Motor neuron (in vitro differentiated cells): ENCODE measurements at regions not wholly inside any gene's neighbourhood (a gene's known extent, or its start where the extent isn't known, plus 50 kb on each side); places are given as distances from the start of the nearest gene placed in this dataset.
A peak's percentile ranks its signal among the peaks of the same experiment; 100 is the strongest.
"Not testable (repeated sequence)": the region's sequence is repeated elsewhere in the genome, so short reads cannot be mapped to it uniquely, and the experiment has no call there.

ENCODE experiments used
- ATAC-seq, 8 experiments: fragments of 200-7000 bp; cut with Tn5 transposase; replicated peaks in 6 of 8; 2 replicates each; pipeline ENCODE4 v1.8.0; 2021; ENCODE audit warnings: mild to moderate bottlenecking in 8 of 8, moderate library complexity in 8 of 8
- H3K27ac ChIP-seq, 2 donors: fragments of 250-450 bp; sonication (Bioruptor Pico); 2 replicates each; pipeline ENCODE4 v1.9.0; 2021; ENCODE audit warnings: antibody characterized with exemption in 2 of 2, mild to moderate bottlenecking in 2 of 2, moderate library complexity in 1 of 2
- H3K4me1 ChIP-seq, 2 donors: fragments of 250-450 bp; sonication (Bioruptor Pico); replicated peaks in 1 of 2; 2 replicates each; pipeline ENCODE4 v1.6.1; 2021; ENCODE audit warnings: antibody characterized with exemption in 2 of 2, mild to moderate bottlenecking in 2 of 2, moderate library complexity in 1 of 2
- H3K4me3 ChIP-seq, 5 donors: fragments of 250-450 bp; sonication (Bioruptor Pico); 2 replicates each; pipeline ENCODE4 v1.9.0; 2021; ENCODE audit warnings: antibody characterized with exemption in 5 of 5, mild to moderate bottlenecking in 5 of 5, moderate library complexity in 4 of 5
- WGBS, 10 experiments: fragments of 450-650 bp; shearing (Covaris generic); methylation state at CpG; one replicate each; pipeline ENCODE4 v1.0.0; 2022; 5-methylcytosine and 5-hydroxymethylcytosine counted together
- in situ Hi-C, 9 experiments: fragments of 400-800 bp; cut with MboI; loops; one replicate each; pipeline ENCODE4 v1.15.0; 2021; ENCODE audit warnings: low sequenced_read_pairs in 9 of 9, low pct_unique_long_range_greater_than_20kb in 2 of 9; ENCODE audit not compliant: unreplicated experiment in 9 of 9

GRCh38 chr18:46179306-46179705, 75.1 kb downstream of the HAUS1 start:
- in situ Hi-C loops, result no loop called here
- 100% methylated on average over 1 to 5 of the region's 5 CpGs; no CpG with 5 or more reads in 5 of the 10 experiments for WGBS, 10 experiments

GRCh38 chr18:46182633-46183358, 78.6 kb downstream of the HAUS1 start:
- no peak for ATAC-seq
- H3K4me3 ChIP-seq, result no peak overlapping the region
- 42 to 80% (median 54%) methylated on average over 1 to 3 of the region's 3 CpGs; no CpG with 5 or more reads in 2 of the 10 experiments for WGBS, 10 experiments
- in situ Hi-C loops, result no loop called here
- no peaks in the 10 kb centered on the region for H3K4me1 ChIP-seq
- H3K27ac ChIP-seq, result no peak overlapping the region

More at GRCh38 chr18:46179306-46179705, 75.1 kb downstream of the HAUS1 start:
- no peak overlapping the region for H3K27ac ChIP-seq
- H3K4me3 ChIP-seq, result no peak overlapping the region
- peaks cover 3 to 6% of the 10 kb centered on the region in 2 donors for H3K4me1 ChIP-seq
- no peak for ATAC-seq

- H3K4me1 ChIP-seq, H3K27ac ChIP-seq, H3K4me3 ChIP-seq, in situ Hi-C loops, ATAC-seq: not testable (repeated sequence)
- 60 to 100% (median 100%) methylated on average over 1 to 4 of the region's 9 CpGs; no CpG with 5 or more reads in 3 of the 10 experiments for WGBS, 10 experiments
Measured at GRCh38 chr18:46184296-46184695, 80.1 kb downstream of the HAUS1 start.

- peak in 1 of 8 experiments; percentile 17 for ATAC-seq
- Histone ChIP-seq H3K4me1 (no peaks in the 10 kb centered on the region), H3K4me3 (no peak overlapping the region), H3K27ac (no peak overlapping the region)
- in situ Hi-C loops, result no loop called here
- 30 to 100% (median 100%) methylated on average over 1 of the region's 1 CpG; no CpG with 5 or more reads in 4 of the 10 experiments for WGBS, 10 experiments
Measured at GRCh38 chr18:46184727-46185126, 80.5 kb downstream of the HAUS1 start.

GRCh38 chr18:46190667-46191066, 86.5 kb downstream of the HAUS1 start:
- Histone ChIP-seq H3K27ac (no peak overlapping the region), H3K4me1 (no peaks in the 10 kb centered on the region), H3K4me3 (no peak overlapping the region)
- no peak for ATAC-seq
- in situ Hi-C loops, result no loop called here
- WGBS, 10 experiments, result 80 to 100% (median 94%) methylated on average over 1 to 2 of the region's 2 CpGs; no CpG with 5 or more reads in 2 of the 10 experiments

- 66 to 100% (median 94%) methylated on average over 1 to 4 of the region's 4 CpGs; no CpG with 5 or more reads in 2 of the 10 experiments for WGBS, 10 experiments
- Histone ChIP-seq H3K4me3 (no peak overlapping the region), H3K4me1 (no peaks in the 10 kb centered on the region), H3K27ac (no peak overlapping the region)
- in situ Hi-C loops, result no loop called here
- ATAC-seq, result no peak
Measured at GRCh38 chr18:46196627-46197243, 92.5 kb downstream of the HAUS1 start.

- H3K27ac ChIP-seq, result no peak overlapping the region
- no peaks in the 10 kb centered on the region for H3K4me1 ChIP-seq
- in situ Hi-C loops, result no loop called here
- 64 to 100% (median 92%) methylated on average over 1 to 7 of the region's 8 CpGs; no CpG with 5 or more reads in 1 of the 10 experiments for WGBS, 10 experiments
- no peak overlapping the region for H3K4me3 ChIP-seq
- peak in 3 of 8 experiments; percentile 43 to 61 (median 47) for ATAC-seq
Measured at GRCh38 chr18:46199515-46200147, 95.4 kb downstream of the HAUS1 start.

GRCh38 chr18:46200178-46201055, 96.2 kb downstream of the HAUS1 start:
- H3K27ac ChIP-seq, H3K4me3 ChIP-seq, in situ Hi-C loops, H3K4me1 ChIP-seq: not testable (repeated sequence)
- 10 to 100% (median 90%) methylated on average over 1 to 11 of the region's 11 CpGs for WGBS, 10 experiments
- peak in 2 of 8 experiments; percentile 48 to 75 for ATAC-seq

GRCh38 chr18:46204143-46204542, 100.0 kb downstream of the HAUS1 start:
- H3K27ac ChIP-seq, result no peak overlapping the region
- no peak for ATAC-seq
- in situ Hi-C loops, result no loop called here
- H3K4me3 ChIP-seq, result no peak overlapping the region
- no peaks in the 10 kb centered on the region for H3K4me1 ChIP-seq

GRCh38 chr18:46207985-46208384, 103.8 kb downstream of the HAUS1 start:
- H3K4me1 ChIP-seq, result no peaks in the 10 kb centered on the region
- H3K4me3 ChIP-seq, result no peak overlapping the region
- no peak for ATAC-seq
- 71 to 88% (median 71%) methylated on average over 1 of the region's 1 CpG; no CpG with 5 or more reads in 7 of the 10 experiments for WGBS, 10 experiments
- no peak overlapping the region for H3K27ac ChIP-seq
- in situ Hi-C loops, result no loop called here

- in situ Hi-C loops, result no loop called here
Measured at GRCh38 chr18:46209161-46209560, 105.0 kb downstream of the HAUS1 start.

GRCh38 chr18:46211816-46212215, 107.6 kb downstream of the HAUS1 start:
- Histone ChIP-seq H3K4me3 (no peak overlapping the region), H3K4me1 (no peaks in the 10 kb centered on the region), H3K27ac (no peak overlapping the region)
- ATAC-seq, result peak in 1 of 8 experiments; percentile 37
- in situ Hi-C loops, result no loop called here
- WGBS, 10 experiments, result 0 to 80% (median 0%) methylated on average over 1 of the region's 1 CpG; no CpG with 5 or more reads in 2 of the 10 experiments

More at GRCh38 chr18:46209161-46209560, 105.0 kb downstream of the HAUS1 start:
- Histone ChIP-seq H3K4me1 (no peaks in the 10 kb centered on the region), H3K27ac (no peak overlapping the region), H3K4me3 (no peak overlapping the region)
- no peak for ATAC-seq

GRCh38 chr18:46212398-46212797, 108.2 kb downstream of the HAUS1 start:
- in situ Hi-C loops, result no loop called here
- Histone ChIP-seq H3K4me1 (no peaks in the 10 kb centered on the region), H3K4me3 (no peak overlapping the region), H3K27ac (no peak overlapping the region)
- ATAC-seq, result no peak
- 83 to 100% (median 96%) methylated on average over 1 to 2 of the region's 2 CpGs for WGBS, 10 experiments
